ENCODE measurements at regions not wholly inside any gene's neighbourhood (a gene's known extent, or its start where the extent isn't known, plus 50 kb on each side); places are given as distances from the start of the nearest gene placed in this dataset.
"Not testable (repeated sequence)": the region's sequence is repeated elsewhere in the genome, so short reads cannot be mapped to it uniquely, and the experiment has no call there.

DNA sequence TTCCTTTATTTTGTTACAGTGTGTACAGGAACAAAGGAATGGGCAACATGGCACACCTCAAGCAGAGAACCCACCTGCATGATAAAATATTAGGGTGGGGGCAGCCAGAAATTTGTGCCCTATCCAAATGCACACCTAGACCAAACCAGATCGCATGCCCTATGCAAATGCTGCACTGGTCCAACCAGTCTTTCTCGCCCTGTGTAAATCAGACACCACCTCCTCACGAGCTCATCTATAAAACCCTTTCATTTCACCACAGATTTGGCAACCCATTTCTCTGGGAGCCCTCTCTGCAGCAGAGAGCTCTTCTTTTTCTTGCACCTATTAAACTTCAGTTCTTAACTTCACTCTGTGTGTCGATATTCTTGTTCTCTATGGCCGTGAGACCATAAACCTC is 1559.2 kb downstream of the SLITRK1 start:
- DNase-seq = no peak

DNA sequence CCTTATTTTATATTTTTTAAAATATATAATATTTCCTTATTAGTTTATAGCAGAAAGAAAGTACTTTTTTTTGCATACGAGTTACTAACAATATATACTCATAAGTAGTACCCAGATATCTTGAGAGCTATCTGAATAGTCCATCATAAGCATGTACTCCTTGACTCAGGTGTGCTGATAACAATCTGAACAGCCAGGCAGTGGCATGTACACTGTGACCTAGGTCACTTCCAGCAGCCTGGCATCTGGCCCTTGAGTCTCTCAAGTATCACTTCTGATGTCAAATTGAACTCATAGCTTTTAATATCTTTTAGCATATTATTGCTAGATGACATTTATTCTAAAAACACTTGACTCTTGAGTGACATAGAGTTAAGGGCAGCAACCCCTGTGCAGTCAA is 1576.7 kb downstream of the SLITRK1 start:
- no peak for DNase-seq

DNA sequence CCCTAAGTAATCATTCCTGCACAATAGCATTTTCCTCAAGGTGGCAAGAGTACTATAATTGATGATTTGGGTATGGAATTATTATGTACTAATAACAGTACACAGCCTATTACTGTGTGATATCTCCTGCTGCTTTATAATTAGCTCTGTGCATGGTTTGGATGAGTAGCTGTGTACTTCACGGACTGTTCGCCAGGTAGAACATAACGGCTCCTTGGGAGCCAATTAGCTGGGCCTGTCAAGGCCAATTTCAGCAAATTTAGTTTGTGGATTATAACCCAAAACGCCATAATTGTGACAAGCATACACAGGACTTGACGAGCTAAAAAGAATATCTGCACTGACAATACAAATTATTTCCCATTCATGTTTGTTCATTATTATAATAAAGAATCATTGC is 1584.2 kb downstream of the SLITRK1 start:
- no peak for DNase-seq

GRCh38 chr13:82294226-82294625 is 1588.0 kb downstream of the SLITRK1 start:
- no peak for DNase-seq

DNA sequence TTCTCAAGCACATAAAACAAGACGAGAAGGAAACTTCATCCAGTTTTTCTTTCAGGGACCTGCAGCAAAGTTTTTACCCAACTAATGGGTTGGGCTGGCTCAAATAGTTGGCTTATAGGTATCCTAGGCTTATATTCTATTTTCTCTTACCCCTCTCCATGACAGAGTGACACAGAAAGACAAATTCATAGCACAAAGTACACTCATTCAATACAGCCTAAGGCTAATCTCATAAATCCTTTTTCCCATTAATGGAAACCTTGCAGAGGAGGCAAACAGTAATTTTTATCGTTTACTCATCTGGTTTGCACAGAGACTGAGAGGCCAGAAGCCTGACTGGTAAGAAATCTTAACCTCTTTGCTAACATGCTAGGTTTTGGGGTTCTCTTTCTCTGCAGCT is 1589.9 kb downstream of the SLITRK1 start:
- DNase-seq = no peak

DNA sequence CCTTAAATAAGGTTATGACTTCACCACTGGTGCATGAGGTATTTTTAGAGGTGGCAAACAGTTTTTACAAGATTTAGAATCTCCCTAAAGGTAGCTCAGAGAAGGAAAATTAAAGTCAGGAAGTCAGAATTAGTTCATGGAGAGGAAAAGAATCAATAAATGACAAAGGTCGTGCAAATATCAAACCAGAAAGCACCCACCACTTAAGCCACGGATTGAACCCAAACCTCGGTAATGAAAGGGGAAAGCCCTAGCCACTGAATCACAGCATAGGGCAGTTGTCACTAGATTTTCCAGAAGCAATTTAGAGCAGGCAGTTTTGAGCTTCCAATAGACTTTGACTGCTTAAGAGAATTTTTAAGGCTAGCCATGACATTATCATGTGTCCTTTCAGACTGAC is 1590.4 kb downstream of the SLITRK1 start:
- no peak for DNase-seq

DNA sequence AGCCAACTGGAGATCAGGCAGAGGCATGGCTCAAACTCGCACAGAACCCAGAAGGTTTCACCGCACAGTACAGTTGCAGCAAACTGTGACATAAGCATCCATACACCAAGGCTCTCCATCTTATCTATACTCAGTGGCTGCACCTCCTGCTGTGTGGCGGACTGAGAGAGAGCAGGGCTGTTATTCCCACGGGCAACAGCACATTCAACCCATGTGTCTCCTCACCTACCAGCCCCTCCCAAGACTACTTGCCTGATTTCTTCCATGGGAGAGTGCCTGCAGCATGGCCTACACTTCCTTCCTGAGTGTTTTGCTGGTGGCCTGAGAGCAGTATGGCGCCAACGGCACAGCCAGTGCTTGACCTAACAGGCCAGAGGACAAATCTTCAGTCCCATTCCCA is 1606.6 kb downstream of the SLITRK1 start:
- DNase-seq = no peak

GRCh38 chr13:82259284-82259683 is 1623.0 kb downstream of the SLITRK1 start:
- DNase-seq = no peak

DNA sequence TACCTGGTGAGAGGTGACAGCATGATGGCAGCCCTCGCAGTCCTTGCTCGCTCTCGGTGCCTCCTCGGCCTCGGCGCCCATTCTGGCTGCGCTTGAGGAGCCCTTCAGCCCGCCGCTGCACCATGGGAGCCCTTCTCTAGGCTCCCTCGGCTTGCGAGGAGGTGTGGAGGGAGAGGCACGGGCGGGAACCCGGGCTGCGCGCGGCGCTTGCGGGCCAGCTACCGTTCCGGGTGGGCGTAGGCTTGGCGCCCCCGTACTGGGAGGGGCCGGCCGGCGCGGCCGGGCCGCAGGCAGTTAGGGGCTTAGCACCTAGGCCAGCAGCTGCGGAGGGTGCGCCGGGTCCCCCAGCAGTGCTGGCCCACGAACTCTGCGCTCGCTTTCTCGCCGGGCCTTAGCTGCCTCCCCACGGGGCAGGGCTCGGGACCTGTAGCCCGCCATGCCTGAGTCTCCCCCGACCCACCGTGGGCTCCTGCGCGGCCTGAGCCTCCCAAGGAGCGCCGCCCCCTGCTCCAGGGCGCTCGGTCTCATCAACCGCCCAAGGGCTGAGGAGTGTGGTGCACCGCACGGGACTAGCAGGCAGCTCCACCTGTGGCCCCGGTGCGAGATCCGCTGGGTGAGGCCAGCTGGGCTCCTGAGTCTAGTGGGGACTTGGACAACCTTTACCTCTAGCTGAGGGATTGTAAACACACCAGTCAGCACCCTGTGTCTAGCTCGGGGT is 1624.3 kb downstream of the SLITRK1 start:
- DNase-seq = no peak

GRCh38 chr13:82248762-82249161 is 1633.5 kb downstream of the SLITRK1 start:
- no peak for DNase-seq

- no peak for DNase-seq
These were observed 1636.4 kb downstream of the SLITRK1 start for GRCh38 chr13:82245860-82246259.

- no peak for DNase-seq
These were observed 1657.5 kb downstream of the SLITRK1 start for GRCh38 chr13:82224806-82225205.

DNA sequence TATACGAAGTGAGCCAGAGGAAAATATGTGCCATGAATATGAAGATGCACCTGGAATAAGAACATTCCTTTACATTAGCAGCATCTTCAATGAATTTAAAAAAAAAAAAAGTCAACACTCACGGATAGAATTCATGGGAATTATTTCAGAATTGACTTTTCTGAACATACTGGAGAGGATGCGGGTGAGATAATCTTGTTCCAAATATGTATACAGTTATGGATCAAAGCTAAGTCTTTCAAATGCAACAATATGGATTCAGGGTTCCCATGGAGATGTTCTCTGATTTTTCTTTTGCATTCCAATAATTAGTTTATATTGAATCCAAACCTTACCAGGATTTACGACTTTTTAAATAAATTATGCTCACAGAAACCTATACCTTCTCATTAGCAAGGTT is 1660.7 kb downstream of the SLITRK1 start:
- no peak for DNase-seq

DNA sequence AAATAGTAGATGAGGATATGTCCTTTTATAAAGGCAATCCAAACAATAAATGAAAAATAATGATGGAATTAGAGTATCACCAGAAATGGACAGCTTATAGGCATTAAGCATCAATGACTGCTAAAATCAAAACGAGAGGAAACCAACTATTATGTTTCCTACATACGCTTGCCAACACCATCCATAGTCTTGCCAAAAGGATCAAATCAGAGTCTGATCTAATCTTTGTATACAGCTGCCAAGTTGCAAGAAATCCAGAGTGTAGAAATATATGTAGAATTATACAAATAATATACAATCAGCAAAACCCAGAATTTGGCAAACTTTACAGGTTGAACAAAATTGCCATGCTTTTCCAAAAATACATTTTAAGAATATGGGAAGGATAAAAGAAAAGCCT is 1661.6 kb downstream of the SLITRK1 start:
- peak; percentile 26 for DNase-seq

GRCh38 chr13:82216165-82216564 is 1666.1 kb downstream of the SLITRK1 start:
- DNase-seq = no peak

GRCh38 chr13:82214341-82214740 is 1667.9 kb downstream of the SLITRK1 start:
- no peak for DNase-seq

- no peak for DNase-seq
These were observed 1676.0 kb downstream of the SLITRK1 start for GRCh38 chr13:82206241-82206640.

- no peak for DNase-seq
These were observed 1679.9 kb downstream of the SLITRK1 start for GRCh38 chr13:82202398-82202797.

DNA sequence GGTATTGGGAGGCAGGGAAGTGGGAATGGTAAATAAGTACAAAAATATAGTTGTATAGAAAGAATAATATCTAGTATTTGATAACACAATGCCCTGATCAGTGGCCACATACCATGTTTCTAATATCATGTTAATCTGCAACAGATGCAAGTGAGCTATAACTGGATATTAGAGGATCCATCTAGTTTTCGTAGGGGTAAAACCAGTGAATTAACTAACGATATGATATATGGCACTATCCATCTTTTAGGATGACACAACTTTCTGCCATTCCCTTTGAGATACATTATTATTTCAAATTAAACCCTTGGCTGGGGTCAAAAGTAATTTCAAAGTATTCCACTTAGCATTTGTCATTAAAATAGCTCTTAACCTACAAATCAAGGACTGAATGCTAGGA is 1686.2 kb downstream of the SLITRK1 start:
- DNase-seq = no peak

DNA sequence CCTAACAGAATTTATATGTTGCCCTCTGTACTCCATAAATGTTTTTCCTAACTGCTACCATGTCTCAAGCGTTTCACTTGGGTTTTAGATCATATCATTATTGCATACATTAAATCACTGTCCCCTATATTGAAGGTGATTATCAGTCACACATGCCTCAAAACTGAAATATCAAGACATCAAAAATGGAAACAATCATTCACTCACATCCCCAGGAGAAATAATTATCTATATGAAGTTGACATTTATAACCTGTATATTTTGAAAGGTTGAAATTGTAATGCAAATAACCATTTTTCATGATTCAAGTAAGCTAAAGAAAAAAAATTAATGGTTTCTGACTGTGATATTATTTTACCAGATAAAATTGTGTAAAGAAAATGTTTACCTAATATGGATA is 1695.0 kb downstream of the SLITRK1 start:
- no peak for DNase-seq

DNA sequence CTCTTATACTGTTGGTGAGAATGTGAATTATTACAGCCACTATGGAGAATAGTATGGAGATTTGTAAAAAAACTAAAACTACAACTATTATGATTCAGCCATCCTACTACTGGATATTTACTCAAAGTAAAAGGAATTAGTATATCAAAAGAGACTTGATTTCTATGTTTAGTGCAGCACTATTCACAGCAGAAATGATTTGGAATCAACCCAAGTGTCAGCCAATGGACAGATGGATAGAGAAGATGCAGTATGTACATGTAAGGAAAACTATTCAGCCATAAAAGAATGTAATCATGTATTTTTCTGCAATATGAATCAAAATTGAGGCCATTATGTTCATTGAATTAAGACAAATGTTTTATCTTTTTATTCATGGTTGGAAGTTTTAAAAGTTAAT is 1705.5 kb downstream of the SLITRK1 start:
- DNase-seq = no peak

- no peak for DNase-seq
These were observed 1716.7 kb downstream of the SLITRK1 start for GRCh38 chr13:82165396-82166174.

- DNase-seq = not testable (repeated sequence)
These were observed 1717.4 kb downstream of the SLITRK1 start for GRCh38 chr13:82164780-82165395.

DNA sequence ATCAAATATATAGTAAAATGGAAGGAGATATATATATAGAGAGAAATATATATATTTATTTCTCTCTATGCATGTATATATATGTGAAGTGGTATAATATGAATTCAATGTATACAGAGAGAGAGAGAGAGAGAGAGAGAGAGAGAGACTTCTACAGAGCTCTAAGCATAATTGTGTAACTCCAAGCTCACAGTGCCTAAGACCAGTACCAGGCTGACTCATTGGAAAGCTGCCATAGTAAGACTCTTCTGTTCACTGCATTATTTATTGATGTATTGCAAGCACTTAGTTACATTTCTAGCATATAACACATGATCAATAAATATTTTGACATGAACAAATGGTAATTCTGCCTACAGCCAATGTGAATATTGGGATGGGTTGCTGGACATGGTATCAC is 1734.7 kb downstream of the SLITRK1 start:
- DNase-seq = no peak

Data from hindlimb muscle (tissue), 1 donor.